MCF 10A (cell line): ENCODE measurements at regions not wholly inside any gene's neighbourhood (a gene's known extent, or its start where the extent isn't known, plus 50 kb on each side); places are given as distances from the start of the nearest gene placed in this dataset.

ENCODE experiments used
- BruUV-seq: library from RNA; stranded (reverse); fragments of 400-500 nt; replicated peaks from 2 replicates; lab custom pipeline; 2021; lab: Mats Ljungman, UMichigan
- CTCF ChIA-PET: fragments of 300-600 bp; sonication (Branson Sonifier 250); formaldehyde crosslinking; extraction: SDS; loops from one replicate; lab custom pipeline; 2021; ENCODE audit warnings: antibody characterized with exemption, inconsistent platforms; lab: Yijun Ruan, JAX
- POLR2A ChIA-PET: fragments of 300-600, 350-650 bp; sonication (Branson Sonifier 250); formaldehyde crosslinking; extraction: SDS; loops from one replicate; lab custom pipeline; 2020; ENCODE audit warnings: antibody characterized with exemption, inconsistent platforms; lab: Yijun Ruan, JAX
- DNase-seq: peaks from one replicate; pipeline ENCODE4 v3.0.0-alpha.2; 2018; ENCODE audit not compliant: unreplicated experiment
- H3K27ac Mint-ChIP-seq: one replicate; pipeline ENCODE4 v1.8.0; 2022; ENCODE audit warnings: mild to moderate bottlenecking, low read depth, mixed read lengths; ENCODE audit not compliant: unreplicated experiment
- H3K27me3 Mint-ChIP-seq: one replicate; pipeline ENCODE4 v1.8.0; 2022; ENCODE audit warnings: mixed read lengths; ENCODE audit not compliant: insufficient read depth, unreplicated experiment
- H3K36me3 Mint-ChIP-seq: one replicate; pipeline ENCODE4 v1.8.0; 2022; ENCODE audit warnings: mild to moderate bottlenecking, moderate library complexity, mixed read lengths; ENCODE audit not compliant: insufficient read depth, unreplicated experiment
- H3K4me1 Mint-ChIP-seq: one replicate; pipeline ENCODE4 v1.8.0; 2022; ENCODE audit warnings: mixed read lengths; ENCODE audit not compliant: insufficient read depth, unreplicated experiment
- H3K4me3 Mint-ChIP-seq: one replicate; pipeline ENCODE4 v1.8.0; 2022; ENCODE audit warnings: mild to moderate bottlenecking, moderate library complexity, mixed read lengths; ENCODE audit not compliant: unreplicated experiment
- H3K9me3 Mint-ChIP-seq: one replicate; pipeline ENCODE4 v1.8.0; 2022; ENCODE audit warnings: mixed read lengths; ENCODE audit not compliant: unreplicated experiment
- CTCF ChIP-seq: fragments of 200-600 bp; IDR thresholded peaks from one replicate; pipeline ENCODE4 v1.8.0; 2022; ENCODE audit warnings: antibody characterized with exemption, mild to moderate bottlenecking; ENCODE audit not compliant: unreplicated experiment
- intact Hi-C: fragments of 100-400 bp; cut with micrococcal nuclease; formaldehyde crosslinking; loops from 2 replicates; pipeline ENCODE4 v1.14.1; 2022

GRCh38 chr3:161863775-161864174, 367.2 kb downstream of the OTOL1 start:
- H3K27me3 Mint-ChIP-seq: no peaks in the 10 kb centered on the region
- no peaks in the 10 kb centered on the region for H3K4me1 Mint-ChIP-seq
- H3K4me3 Mint-ChIP-seq: no peak overlapping the region
- intact Hi-C loops: no loop called here
- no peaks in the 10 kb centered on the region for H3K9me3 Mint-ChIP-seq
- ChIA-PET CTCF (interaction anchor here (0.6 to 0.7 kb wide), 2 partner anchors 9 to 229 kb away, joined by 3 read pairs; no protein-coding TSS in a partner anchor), POLR2A (no interaction called here)
- no peak for TF ChIP-seq CTCF
- no peaks in the 10 kb centered on the region for H3K36me3 Mint-ChIP-seq
- no peak overlapping the region for H3K27ac Mint-ChIP-seq
- BruUV-seq: no TSS peak
- DNase-seq: no peak

DNA sequence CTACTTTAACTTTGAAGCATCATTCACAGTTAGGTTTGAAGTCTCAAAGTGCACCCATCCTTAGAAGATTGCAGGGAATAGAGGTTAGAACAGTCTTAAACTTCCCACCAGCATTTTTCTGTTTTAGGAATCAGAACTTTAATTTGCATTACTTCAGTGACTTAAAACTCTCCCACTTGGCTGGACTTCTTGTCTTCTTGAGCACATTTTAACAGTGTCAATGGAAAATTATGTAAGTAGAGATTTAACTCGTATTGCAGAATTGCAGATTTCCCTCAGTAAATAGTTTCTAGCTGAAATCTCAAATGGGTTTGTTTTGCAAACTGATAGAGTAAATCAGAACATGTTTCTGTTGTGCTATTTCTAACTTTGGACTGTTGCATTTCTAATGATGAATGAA, 369.6 kb downstream of the OTOL1 start:
- no peak overlapping the region for H3K27ac Mint-ChIP-seq
- no peak for TF ChIP-seq CTCF
- ChIA-PET POLR2A (no interaction called here), CTCF (interaction anchor here (2.2 kb wide), 1 partner anchor 12 kb away, joined by 8 read pairs; no protein-coding TSS in a partner anchor)
- intact Hi-C loops: no loop called here
- H3K36me3 Mint-ChIP-seq: no peaks in the 10 kb centered on the region
- no peaks in the 10 kb centered on the region for H3K27me3 Mint-ChIP-seq
- no peaks in the 10 kb centered on the region for H3K9me3 Mint-ChIP-seq
- no peak for DNase-seq
- BruUV-seq: no TSS peak
- no peaks in the 10 kb centered on the region for H3K4me1 Mint-ChIP-seq
- H3K4me3 Mint-ChIP-seq: no peak overlapping the region

DNA sequence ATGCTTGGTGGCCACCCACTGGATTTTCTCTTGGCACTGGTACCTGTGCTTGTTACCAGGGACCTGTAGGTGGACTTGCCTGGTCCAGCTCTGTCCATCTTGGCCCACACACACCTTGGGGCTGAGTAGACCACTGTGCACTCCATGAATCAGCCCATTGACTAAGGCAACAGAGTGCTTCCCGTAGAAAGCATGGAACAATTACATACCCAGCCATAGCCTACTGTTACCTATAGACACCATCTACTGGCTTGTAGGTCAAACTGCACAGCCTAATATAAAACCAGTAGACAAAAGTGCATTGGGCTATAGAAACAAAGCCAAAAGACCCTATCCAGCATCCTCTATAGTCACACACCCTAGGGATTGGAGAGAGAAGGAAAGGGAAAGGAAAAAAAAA, 378.9 kb downstream of the OTOL1 start:
- no peak overlapping the region for H3K4me3 Mint-ChIP-seq
- no peak for TF ChIP-seq CTCF
- H3K9me3 Mint-ChIP-seq: no peaks in the 10 kb centered on the region
- no peak for DNase-seq
- POLR2A ChIA-PET: interaction anchor here (0.6 kb wide), 1 partner anchor 53 kb away, joined by 3 read pairs; no protein-coding TSS in a partner anchor
- BruUV-seq: no TSS peak
- intact Hi-C loops: no loop called here
- CTCF ChIA-PET: interaction anchor here (0.6 to 1.0 kb wide), 2 partner anchors 21 to 845 kb away, joined by 3 read pairs; no protein-coding TSS in a partner anchor
- no peaks in the 10 kb centered on the region for H3K36me3 Mint-ChIP-seq
- no peaks in the 10 kb centered on the region for H3K27me3 Mint-ChIP-seq
- no peaks in the 10 kb centered on the region for H3K4me1 Mint-ChIP-seq
- no peak overlapping the region for H3K27ac Mint-ChIP-seq

DNA sequence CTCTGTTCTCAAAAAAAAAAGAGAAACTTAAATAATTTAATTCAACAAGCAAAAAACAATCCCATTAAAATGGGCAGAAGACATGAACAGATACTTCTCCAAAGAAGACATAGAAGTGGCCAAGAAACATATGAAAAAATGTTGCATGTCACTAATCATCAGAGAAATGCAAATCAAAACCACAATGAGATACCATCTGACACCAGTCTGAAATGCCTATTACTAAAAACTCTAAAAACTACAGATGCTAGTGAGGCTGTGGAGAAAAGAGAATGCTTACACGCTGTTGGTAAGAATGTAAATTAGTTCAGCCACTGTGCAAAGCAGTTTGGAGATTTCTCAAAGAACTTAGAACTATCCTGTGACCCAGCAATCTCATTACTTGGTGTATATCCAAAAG, 382.9 kb downstream of the OTOL1 start:
- no peak for DNase-seq
- Mint-ChIP-seq H3K36me3 (no peaks in the 10 kb centered on the region), H3K4me3 (no peak overlapping the region), H3K4me1 (no peaks in the 10 kb centered on the region), H3K27me3 (no peaks in the 10 kb centered on the region), H3K27ac (no peak overlapping the region), H3K9me3 (peaks cover 7% of the 10 kb centered on the region)
- intact Hi-C loops: no loop called here
- TF ChIP-seq CTCF: no peak
- ChIA-PET POLR2A (no interaction called here), CTCF (interaction anchor here (0.6 kb wide), 1 partner anchor 1313 kb away, joined by 3 read pairs; no protein-coding TSS in a partner anchor)
- BruUV-seq: no TSS peak
